Osteocyte (in vitro differentiated cells): ENCODE measurements at regions not wholly inside any gene's neighbourhood (a gene's known extent, or its start where the extent isn't known, plus 50 kb on each side); places are given as distances from the start of the nearest gene placed in this dataset.

Experiments
- DNase-seq: peaks from one replicate; pipeline ENCODE4 v3.0.0; 2021; ENCODE audit warnings: mixed read lengths; ENCODE audit not compliant: unreplicated experiment; ENCODE audit errors: extremely low spot score
- H3K27ac Mint-ChIP-seq: one replicate; pipeline ENCODE4 v1.8.0; 2021; ENCODE audit warnings: mild to moderate bottlenecking, mixed read lengths; ENCODE audit not compliant: unreplicated experiment
- H3K27me3 Mint-ChIP-seq: one replicate; pipeline ENCODE4 v1.8.0; 2021; ENCODE audit warnings: mixed read lengths; ENCODE audit not compliant: unreplicated experiment
- H3K36me3 Mint-ChIP-seq: one replicate; pipeline ENCODE4 v1.8.0; 2021; ENCODE audit warnings: mixed read lengths; ENCODE audit not compliant: unreplicated experiment
- H3K4me1 Mint-ChIP-seq: one replicate; pipeline ENCODE4 v1.8.0; 2021; ENCODE audit warnings: mixed read lengths; ENCODE audit not compliant: unreplicated experiment
- H3K4me3 Mint-ChIP-seq: one replicate; pipeline ENCODE4 v1.8.0; 2021; ENCODE audit warnings: mild to moderate bottlenecking, moderate library complexity, mixed read lengths; ENCODE audit not compliant: unreplicated experiment
- H3K9me3 Mint-ChIP-seq: one replicate; pipeline ENCODE4 v1.8.0; 2021; ENCODE audit warnings: mixed read lengths; ENCODE audit not compliant: unreplicated experiment
- TF ChIP-seq, protein P1 (sequence below): fragments of 200-600 bp; sonication (generic); IDR thresholded peaks from 2 replicates; pipeline ENCODE4 v1.5.0; 2021; ENCODE audit warnings: antibody characterized with exemption, mild to moderate bottlenecking, moderate library complexity

DNA sequence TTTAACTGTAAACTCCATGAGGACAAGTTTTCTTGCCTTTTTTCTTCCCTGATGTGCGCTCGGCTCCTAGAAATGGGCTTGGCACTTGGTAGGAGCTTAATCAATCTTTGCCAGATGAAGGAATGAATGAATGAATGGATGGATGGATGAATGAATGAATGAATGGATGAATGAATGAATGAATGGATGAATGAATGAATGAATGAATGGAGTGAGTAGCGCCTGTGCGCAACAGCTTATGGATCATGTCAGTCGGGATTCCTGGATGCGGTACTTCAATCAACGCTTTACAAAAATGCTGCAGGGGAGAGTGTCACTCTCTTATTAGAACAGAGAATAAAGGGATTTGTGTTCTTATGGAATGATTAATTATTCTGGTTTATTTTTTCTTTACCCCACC, 267.3 kb downstream of the TFAP2C start:
- Mint-ChIP-seq H3K9me3 (no peaks in the 10 kb centered on the region), H3K27ac (no peak overlapping the region), H3K4me3 (no peak overlapping the region), H3K4me1 (no peaks in the 10 kb centered on the region), H3K36me3 (no peaks in the 10 kb centered on the region), H3K27me3 (peaks cover 6% of the 10 kb centered on the region)
- TF ChIP-seq, protein P1, sequence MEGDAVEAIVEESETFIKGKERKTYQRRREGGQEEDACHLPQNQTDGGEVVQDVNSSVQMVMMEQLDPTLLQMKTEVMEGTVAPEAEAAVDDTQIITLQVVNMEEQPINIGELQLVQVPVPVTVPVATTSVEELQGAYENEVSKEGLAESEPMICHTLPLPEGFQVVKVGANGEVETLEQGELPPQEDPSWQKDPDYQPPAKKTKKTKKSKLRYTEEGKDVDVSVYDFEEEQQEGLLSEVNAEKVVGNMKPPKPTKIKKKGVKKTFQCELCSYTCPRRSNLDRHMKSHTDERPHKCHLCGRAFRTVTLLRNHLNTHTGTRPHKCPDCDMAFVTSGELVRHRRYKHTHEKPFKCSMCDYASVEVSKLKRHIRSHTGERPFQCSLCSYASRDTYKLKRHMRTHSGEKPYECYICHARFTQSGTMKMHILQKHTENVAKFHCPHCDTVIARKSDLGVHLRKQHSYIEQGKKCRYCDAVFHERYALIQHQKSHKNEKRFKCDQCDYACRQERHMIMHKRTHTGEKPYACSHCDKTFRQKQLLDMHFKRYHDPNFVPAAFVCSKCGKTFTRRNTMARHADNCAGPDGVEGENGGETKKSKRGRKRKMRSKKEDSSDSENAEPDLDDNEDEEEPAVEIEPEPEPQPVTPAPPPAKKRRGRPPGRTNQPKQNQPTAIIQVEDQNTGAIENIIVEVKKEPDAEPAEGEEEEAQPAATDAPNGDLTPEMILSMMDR = no peak
- DNase-seq = no peak

DNA sequence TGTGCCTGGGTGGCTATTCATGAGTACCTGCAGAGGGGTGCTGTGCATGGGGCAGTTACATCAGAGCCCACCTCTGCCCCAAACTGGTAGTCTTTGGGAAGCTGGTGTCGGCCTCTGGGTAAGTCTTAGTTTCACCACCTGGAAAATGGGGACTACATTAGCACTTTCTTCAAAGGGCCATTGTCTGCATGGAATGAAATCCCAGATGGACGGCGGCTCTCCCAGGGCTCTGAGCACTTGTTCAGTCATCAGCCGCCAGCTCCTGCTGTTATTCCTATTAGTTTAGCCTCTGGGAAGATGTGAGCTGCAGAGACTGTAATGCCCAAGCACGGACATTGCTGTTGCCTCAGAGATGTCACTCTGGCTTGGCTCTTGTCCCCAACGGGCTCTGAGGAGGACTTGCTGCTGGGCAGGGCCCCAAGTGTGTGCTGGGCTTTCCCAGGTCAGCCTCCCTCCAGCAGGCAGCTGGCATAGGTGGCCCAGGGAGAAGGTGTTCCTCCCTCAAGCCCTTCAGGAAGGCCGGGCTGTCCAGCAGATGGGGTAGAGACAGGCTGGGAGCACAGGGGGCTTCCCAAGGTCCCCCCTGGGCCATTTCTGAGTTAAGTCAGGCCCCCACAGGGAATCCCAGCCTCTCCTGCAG, 268.3 kb downstream of the TFAP2C start:
- Mint-ChIP-seq H3K27me3 (peaks cover 6% of the 10 kb centered on the region), H3K4me3 (no peak overlapping the region), H3K9me3 (no peaks in the 10 kb centered on the region), H3K36me3 (no peaks in the 10 kb centered on the region), H3K4me1 (no peaks in the 10 kb centered on the region), H3K27ac (no peak overlapping the region)
- TF ChIP-seq, protein P1 = no peak
- no peak for DNase-seq

DNA sequence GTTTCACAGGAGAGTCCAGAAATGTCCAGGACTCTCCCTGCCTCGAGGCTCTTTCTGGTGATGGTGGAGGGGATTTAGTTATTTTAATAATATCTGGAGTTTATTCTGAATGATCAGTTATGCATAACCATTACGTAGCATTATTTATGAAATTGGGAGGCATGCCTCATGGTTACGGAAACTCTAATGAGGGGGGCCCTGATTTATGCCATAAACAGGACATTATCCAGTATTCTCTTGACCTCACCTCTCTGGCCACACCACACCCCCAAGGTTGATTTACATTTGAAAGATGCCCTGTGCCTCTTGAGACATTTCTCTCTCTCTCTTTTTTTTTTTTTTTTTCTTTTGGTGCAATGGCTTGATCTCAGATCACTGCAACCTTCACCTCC, 268.8 kb downstream of the TFAP2C start:
- peaks cover 6% of the 10 kb centered on the region for H3K27me3 Mint-ChIP-seq
- TF ChIP-seq, protein P1 = no peak
- H3K36me3 Mint-ChIP-seq = no peaks in the 10 kb centered on the region
- H3K4me3 Mint-ChIP-seq = no peak overlapping the region
- DNase-seq = no peak
- no peaks in the 10 kb centered on the region for H3K9me3 Mint-ChIP-seq
- H3K27ac Mint-ChIP-seq = no peak overlapping the region
- H3K4me1 Mint-ChIP-seq = no peaks in the 10 kb centered on the region

DNA sequence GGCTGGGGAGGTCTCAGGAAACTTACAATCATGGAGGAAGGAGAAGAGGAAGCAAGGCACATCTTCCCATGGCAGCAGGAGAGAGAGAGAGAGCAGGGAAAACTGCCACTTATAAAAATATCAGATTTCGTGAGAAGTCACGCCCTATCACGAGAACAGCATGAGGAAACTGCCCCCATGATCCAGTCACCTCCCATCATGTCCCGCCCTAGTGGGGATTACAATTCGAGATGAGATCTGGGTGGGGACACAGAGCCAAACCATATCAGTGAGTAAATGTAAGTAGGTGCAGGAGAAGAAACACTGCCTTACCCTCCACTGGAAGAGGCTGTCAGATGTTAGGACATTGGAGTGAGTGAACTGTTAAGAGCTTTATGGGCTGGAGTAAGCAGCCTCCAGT, 270.4 kb downstream of the TFAP2C start:
- DNase-seq = no peak
- Mint-ChIP-seq H3K9me3 (no peaks in the 10 kb centered on the region), H3K27me3 (peaks cover 6% of the 10 kb centered on the region), H3K4me3 (no peak overlapping the region), H3K27ac (no peak overlapping the region), H3K36me3 (no peaks in the 10 kb centered on the region), H3K4me1 (no peaks in the 10 kb centered on the region)
- TF ChIP-seq, protein P1 = no peak

DNA sequence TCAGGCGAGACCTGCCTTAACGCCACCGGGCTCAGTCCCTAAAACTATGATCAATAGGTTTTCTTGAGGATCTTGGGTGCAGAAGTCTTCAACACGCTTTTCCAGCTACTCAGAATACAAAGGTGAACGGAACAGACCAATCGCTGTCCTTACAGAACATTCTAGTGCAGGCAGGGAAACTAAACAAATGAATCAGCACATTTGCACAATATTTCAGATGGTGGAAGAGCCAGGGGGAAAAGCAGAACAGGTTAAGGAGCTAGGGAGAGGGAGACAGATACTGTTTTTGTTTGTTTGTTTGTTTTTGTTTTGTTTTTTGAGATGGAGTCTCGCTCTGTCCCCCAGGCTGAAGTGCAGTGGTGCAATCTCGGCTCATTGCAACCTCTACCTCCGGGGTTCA, 271.1 kb downstream of the TFAP2C start:
- no peak for DNase-seq
- Mint-ChIP-seq H3K36me3 (no peaks in the 10 kb centered on the region), H3K4me1 (no peaks in the 10 kb centered on the region), H3K9me3 (no peaks in the 10 kb centered on the region), H3K27me3 (peaks cover 6% of the 10 kb centered on the region), H3K27ac (no peak overlapping the region), H3K4me3 (no peak overlapping the region)
- TF ChIP-seq, protein P1 = no peak
